IMR-90 (cell line): ENCODE measurements at regions not wholly inside any gene's neighbourhood (a gene's known extent, or its start where the extent isn't known, plus 50 kb on each side); places are given as distances from the start of the nearest gene placed in this dataset.

Experiments used
- ATAC-seq: fragments of 200-7000 bp; cut with Tn5 transposase; 2 replicates; pipeline ENCODE4 v1.9.1; 2020; ENCODE audit warnings: low read depth, mild to moderate bottlenecking, moderate library complexity
- BruUV-seq: library from RNA; stranded (reverse); fragments of 400-500 nt; replicated peaks from 2 replicates; lab custom pipeline; 2021; lab: Mats Ljungman, UMichigan
- CTCF ChIA-PET: fragments of 300-600 bp; formaldehyde crosslinking; extraction: SDS; loops from one replicate; lab custom pipeline; 2021; ENCODE audit warnings: antibody characterized with exemption; lab: Yijun Ruan, JAX
- POLR2A ChIA-PET: fragments of 300-600 bp; sonication (Branson Sonifier 250); formaldehyde crosslinking; loops from one replicate; lab custom pipeline; 2022; ENCODE audit warnings: antibody characterized with exemption; ENCODE audit not compliant: unreplicated experiment; lab: Charles Lee
- DNase-seq: peaks from one replicate; pipeline ENCODE4 v3.0.0; 2013
- H2AFZ ChIP-seq: replicated peaks from 2 replicates; pipeline ENCODE3; 2013; ENCODE audit warnings: low read length, mild to moderate bottlenecking; ENCODE audit not compliant: poor library complexity
- H2AK5ac ChIP-seq: 2 replicates; pipeline ENCODE4 v1.6.1; 2013; ENCODE audit warnings: low read depth, low read length, inconsistent platforms
- H2AK9ac ChIP-seq: replicated peaks from 2 replicates; pipeline ENCODE3; 2013; ENCODE audit warnings: mild to moderate bottlenecking, low read depth, low read length, moderate library complexity; ENCODE audit not compliant: poor library complexity
- H2BK120ac ChIP-seq: 2 replicates; pipeline ENCODE4 v1.6.1; 2013; ENCODE audit warnings: low read depth, low read length, inconsistent platforms
- H2BK15ac ChIP-seq: 3 replicates; pipeline ENCODE4 v1.6.1; 2013; ENCODE audit warnings: low read depth, low read length, inconsistent platforms
- H2BK20ac ChIP-seq: 2 replicates; pipeline ENCODE4 v1.6.1; 2013; ENCODE audit warnings: low read depth, mild to moderate bottlenecking, inconsistent platforms, low read length, moderate library complexity
- H2BK5ac ChIP-seq: 2 replicates; pipeline ENCODE4 v1.6.1; 2013; ENCODE audit warnings: mild to moderate bottlenecking, low read depth, low read length, inconsistent platforms; ENCODE audit not compliant: poor library complexity, severe bottlenecking
- H3K14ac ChIP-seq: replicated peaks from 2 replicates; pipeline ENCODE4 v1.6.1; 2013; ENCODE audit warnings: low read depth, low read length, inconsistent platforms
- H3K18ac ChIP-seq: 2 replicates; pipeline ENCODE4 v1.6.1; 2013; ENCODE audit warnings: low read depth, low read length, control low read depth
- H3K23ac ChIP-seq: 2 replicates; pipeline ENCODE4 v1.6.1; 2013; ENCODE audit warnings: low read depth, low read length, inconsistent platforms
- H3K27ac ChIP-seq: 2 replicates; pipeline ENCODE4 v1.5.1; 2013; ENCODE audit warnings: mild to moderate bottlenecking, control low read depth, low read length; ENCODE audit not compliant: insufficient read depth
- H3K27me3 ChIP-seq: 2 replicates; pipeline ENCODE4 v1.6.1; 2013; ENCODE audit warnings: low read length; ENCODE audit not compliant: control insufficient read depth, insufficient read depth
- H3K36me3 ChIP-seq: 2 replicates; pipeline ENCODE4 v1.6.1; 2013; ENCODE audit warnings: low read length, mixed read lengths; ENCODE audit not compliant: control insufficient read depth, insufficient read depth
- H3K4ac ChIP-seq: 2 replicates; pipeline ENCODE4 v1.6.1; 2013; ENCODE audit warnings: low read depth, low read length, inconsistent platforms
- H3K4me1 ChIP-seq: 2 replicates; pipeline ENCODE4 v1.6.1; 2013; ENCODE audit warnings: low read length, mixed read lengths; ENCODE audit not compliant: control insufficient read depth, insufficient read depth
- H3K4me2 ChIP-seq: 2 replicates; pipeline ENCODE4 v1.6.1; 2013; ENCODE audit warnings: low read depth, mild to moderate bottlenecking, control low read depth, low read length, moderate library complexity
- H3K4me3 ChIP-seq: 2 replicates; pipeline ENCODE4 v1.5.1; 2013; ENCODE audit warnings: low read depth, mild to moderate bottlenecking, control low read depth, low read length, moderate library complexity; ENCODE audit not compliant: insufficient read depth
- H3K56ac ChIP-seq: 2 replicates; pipeline ENCODE4 v1.6.1; 2013; ENCODE audit warnings: low read length, inconsistent platforms; ENCODE audit not compliant: insufficient read depth; ENCODE audit errors: extremely low read depth
- H3K79me1 ChIP-seq, 2 experiments: 2 replicates each; pipeline ENCODE4 v1.6.1; 2013; ENCODE audit warnings: low read length in 2 of 2, inconsistent platforms in 1 of 2, low read depth in 1 of 2
- H3K9ac ChIP-seq: 2 replicates; pipeline ENCODE4 v1.6.1; 2013; ENCODE audit warnings: low read depth, low read length, control low read depth
- H3K9me1 ChIP-seq: 2 replicates; pipeline ENCODE4 v1.6.1; 2013; ENCODE audit warnings: low read length, inconsistent platforms; ENCODE audit not compliant: insufficient read depth
- H3K9me3 ChIP-seq: 2 replicates; pipeline ENCODE4 v1.6.1; 2013; ENCODE audit warnings: low read length; ENCODE audit not compliant: control insufficient read depth, insufficient read depth
- H4K20me1 ChIP-seq: 2 replicates; pipeline ENCODE4 v1.6.1; 2013; ENCODE audit warnings: low read length, inconsistent platforms; ENCODE audit not compliant: insufficient read depth
- H4K5ac ChIP-seq: 2 replicates; pipeline ENCODE4 v1.6.1; 2013; ENCODE audit warnings: mild to moderate bottlenecking, low read depth, low read length, control low read depth
- H4K8ac ChIP-seq, 2 experiments: 2 replicates each; pipeline ENCODE4 v1.6.1; 2013; ENCODE audit warnings: low read depth in 2 of 2, low read length in 2 of 2, control low read depth in 1 of 2, inconsistent platforms in 1 of 2
- H4K91ac ChIP-seq: 2 replicates; pipeline ENCODE4 v1.6.1; 2013; ENCODE audit warnings: low read depth, low read length, inconsistent platforms; ENCODE audit not compliant: insufficient read depth
- CEBPB ChIP-seq: IDR thresholded peaks from 2 replicates; pipeline ENCODE4 v1.6.1; 2012; ENCODE audit warnings: low read depth, low read length, improper control_type of control experiment
- CHD1 ChIP-seq: IDR thresholded peaks from 2 replicates; pipeline ENCODE4 v1.6.1; 2012; ENCODE audit warnings: low read depth, low read length, improper control_type of control experiment
- FOS ChIP-seq: fragments of 150-350 bp; IDR thresholded peaks from 2 replicates; pipeline ENCODE4 v1.6.1; 2016; ENCODE audit warnings: low read depth, low read length
- MAFK ChIP-seq: IDR thresholded peaks from 2 replicates; pipeline ENCODE4 v1.6.1; 2012; ENCODE audit warnings: low read depth, low read length, improper control_type of control experiment
- MAZ ChIP-seq: IDR thresholded peaks from 2 replicates; pipeline ENCODE4 v1.6.1; 2012; ENCODE audit warnings: low read depth, mild to moderate bottlenecking, low read length, improper control_type of control experiment, moderate library complexity, borderline replicate concordance
- MXI1 ChIP-seq: IDR thresholded peaks from 2 replicates; pipeline ENCODE4 v1.6.1; 2012; ENCODE audit warnings: low read depth, mild to moderate bottlenecking, low read length, moderate library complexity, borderline replicate concordance
- NFE2L2 ChIP-seq: fragments of 150-350 bp; IDR thresholded peaks from 2 replicates; pipeline ENCODE4 v1.6.1; 2016; ENCODE audit warnings: low read depth, mild to moderate bottlenecking, low read length
- POLR2A ChIP-seq: IDR thresholded peaks from 2 replicates; pipeline ENCODE4 v1.6.1; 2012; ENCODE audit warnings: mild to moderate bottlenecking, low read depth, low read length
- RAD21 ChIP-seq: IDR thresholded peaks from 2 replicates; pipeline ENCODE4 v1.6.1; 2012; ENCODE audit warnings: low read length, improper control_type of control experiment
- RCOR1 ChIP-seq: IDR thresholded peaks from 2 replicates; pipeline ENCODE4 v1.6.1; 2012; ENCODE audit warnings: mild to moderate bottlenecking, low read length, improper control_type of control experiment; ENCODE audit not compliant: insufficient replicate concordance
- SMC3 ChIP-seq: fragments of 150-350 bp; IDR thresholded peaks from 2 replicates; pipeline ENCODE4 v1.6.1; 2016; ENCODE audit warnings: low read depth, mild to moderate bottlenecking, antibody characterized with exemption, low read length, moderate library complexity
- WGBS, 2 experiments: methylation state at CpG; one replicate each; pipeline versions ENCODE4 v1.1.5 to v1.1.7; 2013; ENCODE audit warnings: missing lambda C conversion rate in 2 of 2; ENCODE audit not compliant: insufficient read length in 1 of 2; ENCODE audit errors: extremely low coverage in 2 of 2; 5-methylcytosine and 5-hydroxymethylcytosine counted together
- dilution Hi-C: fragments of 300-500 bp; cut with HindIII; formaldehyde crosslinking; loops from one replicate; pipeline ENCODE4 v1.14.3; 2018; ENCODE audit warnings: low sequenced_read_pairs; ENCODE audit not compliant: unreplicated experiment
- in situ Hi-C: fragments of 300-500 bp; cut with MboI; formaldehyde crosslinking; loops from 3 replicates; pipeline ENCODE4 v1.14.3; 2019; ENCODE audit warnings: low sequenced_read_pairs, inconsistent platforms, mixed read lengths
- intact Hi-C: fragments of 100-400 bp; cut with micrococcal nuclease; formaldehyde crosslinking; loops from 2 replicates; pipeline ENCODE4 v1.10.0; 2022
- TF ChIP-seq, protein P1 (sequence below): fragments of 150-350 bp; IDR thresholded peaks from 2 replicates; pipeline ENCODE4 v1.6.1; 2016; ENCODE audit warnings: low read depth, mild to moderate bottlenecking, low read length, moderate library complexity, borderline replicate concordance
- TF ChIP-seq, protein P2 (sequence below): conservative IDR thresholded peaks from 2 replicates; pipeline ENCODE4 v1.5.1; 2012; ENCODE audit warnings: mild to moderate bottlenecking, low read depth, low read length, improper control_type of control experiment

DNA sequence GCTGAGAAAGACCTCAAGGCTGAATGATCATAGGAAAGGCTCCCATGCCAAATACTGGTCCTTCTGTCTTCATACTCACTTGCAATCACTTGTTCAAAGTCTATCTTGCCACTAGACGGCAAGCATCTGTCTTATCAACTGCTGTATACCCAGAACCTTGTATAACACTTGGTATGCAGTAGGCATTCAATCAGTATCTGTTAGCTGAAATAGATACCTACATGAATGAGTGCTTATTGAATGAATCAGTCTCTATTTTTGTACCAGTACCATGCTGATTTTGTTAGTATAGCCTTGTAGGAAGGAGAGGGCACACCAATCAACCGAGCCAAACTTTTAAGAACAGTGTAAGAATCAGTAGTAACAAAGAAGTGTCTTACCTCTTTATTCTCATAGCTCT, 80.6 kb downstream of the NIBAN1 start:
- WGBS, 2 experiments, result no CpG with 5 or more reads among the region's 2 CpGs
- Histone ChIP-seq H4K91ac (no peak overlapping the region), H2BK20ac (no peak overlapping the region), H2AFZ (no peak overlapping the region), H3K14ac (no peak overlapping the region), H3K4me3 (no peak overlapping the region), H4K8ac (no peak overlapping the region), H3K23ac (no peak overlapping the region), H3K27me3 (no peaks in the 10 kb centered on the region), H4K5ac (no peak overlapping the region), H4K20me1 (no peaks in the 10 kb centered on the region), H2BK120ac (no peak overlapping the region), H3K4me1 (peaks cover 7% of the 10 kb centered on the region), H3K27ac (no peak overlapping the region), H2AK9ac (no peak overlapping the region), H2BK15ac (no peak overlapping the region), H2AK5ac (no peak overlapping the region), H3K79me1 (peaks cover 0 to 3% of the 10 kb centered on the region in 2 experiments; a peak in 1 of 4 replicates), H3K18ac (no peak overlapping the region), H3K36me3 (no peaks in the 10 kb centered on the region), H3K9me1 (peaks cover 5% of the 10 kb centered on the region; the same call in 1 of the 2 replicates), H3K9me3 (no peaks in the 10 kb centered on the region), H2BK5ac (no peak overlapping the region), H3K9ac (no peak overlapping the region), H3K4ac (no peak overlapping the region), H3K56ac (no peak overlapping the region), H3K4me2 (no peak overlapping the region)
- no TSS peak for BruUV-seq
- dilution Hi-C loops (no loop called here), intact Hi-C loops (no loop called here), in situ Hi-C loops (no loop called here)
- ChIA-PET POLR2A (no interaction called here), CTCF (no interaction called here)
- TF ChIP-seq, protein P1, sequence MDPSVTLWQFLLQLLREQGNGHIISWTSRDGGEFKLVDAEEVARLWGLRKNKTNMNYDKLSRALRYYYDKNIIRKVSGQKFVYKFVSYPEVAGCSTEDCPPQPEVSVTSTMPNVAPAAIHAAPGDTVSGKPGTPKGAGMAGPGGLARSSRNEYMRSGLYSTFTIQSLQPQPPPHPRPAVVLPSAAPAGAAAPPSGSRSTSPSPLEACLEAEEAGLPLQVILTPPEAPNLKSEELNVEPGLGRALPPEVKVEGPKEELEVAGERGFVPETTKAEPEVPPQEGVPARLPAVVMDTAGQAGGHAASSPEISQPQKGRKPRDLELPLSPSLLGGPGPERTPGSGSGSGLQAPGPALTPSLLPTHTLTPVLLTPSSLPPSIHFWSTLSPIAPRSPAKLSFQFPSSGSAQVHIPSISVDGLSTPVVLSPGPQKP, result no peak
- TF ChIP-seq FOS, result no peak
- no peak for TF ChIP-seq SMC3
- no peak for TF ChIP-seq RAD21
- no peak for TF ChIP-seq CEBPB
- TF ChIP-seq MAZ, result no peak
- TF ChIP-seq, protein P2, sequence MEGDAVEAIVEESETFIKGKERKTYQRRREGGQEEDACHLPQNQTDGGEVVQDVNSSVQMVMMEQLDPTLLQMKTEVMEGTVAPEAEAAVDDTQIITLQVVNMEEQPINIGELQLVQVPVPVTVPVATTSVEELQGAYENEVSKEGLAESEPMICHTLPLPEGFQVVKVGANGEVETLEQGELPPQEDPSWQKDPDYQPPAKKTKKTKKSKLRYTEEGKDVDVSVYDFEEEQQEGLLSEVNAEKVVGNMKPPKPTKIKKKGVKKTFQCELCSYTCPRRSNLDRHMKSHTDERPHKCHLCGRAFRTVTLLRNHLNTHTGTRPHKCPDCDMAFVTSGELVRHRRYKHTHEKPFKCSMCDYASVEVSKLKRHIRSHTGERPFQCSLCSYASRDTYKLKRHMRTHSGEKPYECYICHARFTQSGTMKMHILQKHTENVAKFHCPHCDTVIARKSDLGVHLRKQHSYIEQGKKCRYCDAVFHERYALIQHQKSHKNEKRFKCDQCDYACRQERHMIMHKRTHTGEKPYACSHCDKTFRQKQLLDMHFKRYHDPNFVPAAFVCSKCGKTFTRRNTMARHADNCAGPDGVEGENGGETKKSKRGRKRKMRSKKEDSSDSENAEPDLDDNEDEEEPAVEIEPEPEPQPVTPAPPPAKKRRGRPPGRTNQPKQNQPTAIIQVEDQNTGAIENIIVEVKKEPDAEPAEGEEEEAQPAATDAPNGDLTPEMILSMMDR, result no peak
- TF ChIP-seq MAFK, result no peak
- TF ChIP-seq RCOR1, result no peak
- no peak for TF ChIP-seq POLR2A
- no peak for TF ChIP-seq CHD1
- TF ChIP-seq NFE2L2, result no peak
- no peak for TF ChIP-seq MXI1
- DNase-seq (no peak), ATAC-seq (no peak)
